ENCODE measurements at regions not wholly inside any gene's neighbourhood (a gene's known extent, or its start where the extent isn't known, plus 50 kb on each side); places are given as distances from the start of the nearest gene placed in this dataset.

GRCh38 chr1:69082312-69082711 is 485.4 kb upstream of the LRRC7 start:
- TF ChIP-seq POLR2A (IDR thresholded peaks at IDR 0.05; ENCODE audit: low read depth, low read length) = no peak
- no peak for TF ChIP-seq POLR2AphosphoS5 (IDR thresholded peaks at IDR 0.05; ENCODE audit: low read depth, low read length)
- TF ChIP-seq TAF1 (IDR thresholded peaks at IDR 0.05; ENCODE audit: borderline replicate concordance, low read depth, low read length) = no peak

Data from GM12892 (cell line).